ENCODE measurements at regions not wholly inside any gene's neighbourhood (a gene's known extent, or its start where the extent isn't known, plus 50 kb on each side); places are given as distances from the start of the nearest gene placed in this dataset.

- no peak for TF ChIP-seq CTCF (IDR thresholded peaks at IDR 0.05 in 4 of 5, conservative IDR thresholded peaks at IDR 0.05 in 1 of 5)
- no peak for TF ChIP-seq POLR2A (IDR thresholded peaks at IDR 0.05)
Measured at GRCh38 chr1:2855206-2856065, 53.9 kb upstream of the TTC34 start.

Data from gastrocnemius medialis (tissue), 4 donors.